ENCODE measurements at regions not wholly inside any gene's neighbourhood (a gene's known extent, or its start where the extent isn't known, plus 50 kb on each side); places are given as distances from the start of the nearest gene placed in this dataset.
"Not testable (repeated sequence)": the region's sequence is repeated elsewhere in the genome, so short reads cannot be mapped to it uniquely, and the experiment has no call there.

GRCh38 chr16:29230006-29230668, 176.4 kb downstream of the NPIPB11 start:
- TF ChIP-seq CTCF, EZH2 (IDR thresholded peaks at IDR 0.05): not testable (repeated sequence)
